HEK293 (cell line): ENCODE measurements at regions not wholly inside any gene's neighbourhood (a gene's known extent, or its start where the extent isn't known, plus 50 kb on each side); places are given as distances from the start of the nearest gene placed in this dataset.

Experiments
- ZBTB1 ChIP-seq: fragments of 450-650 bp; formaldehyde crosslinking; IDR thresholded peaks from 2 replicates; pipeline ENCODE4 v1.5.1; 2016; ENCODE audit warnings: missing biosample characterization, missing genetic modification characterization
- TF ChIP-seq, protein P1 (sequence below): sonication (generic); formaldehyde crosslinking; IDR thresholded peaks from 2 replicates; pipeline ENCODE4 v1.8.1; 2022; ENCODE audit warnings: mild to moderate bottlenecking, moderate library complexity, missing genetic modification reagents
- TF ChIP-seq, protein P2 (sequence below): fragments of 450-650 bp; formaldehyde crosslinking; IDR thresholded peaks from 2 replicates; pipeline ENCODE4 v1.5.1; 2016; ENCODE audit warnings: missing biosample characterization, missing genetic modification characterization

DNA sequence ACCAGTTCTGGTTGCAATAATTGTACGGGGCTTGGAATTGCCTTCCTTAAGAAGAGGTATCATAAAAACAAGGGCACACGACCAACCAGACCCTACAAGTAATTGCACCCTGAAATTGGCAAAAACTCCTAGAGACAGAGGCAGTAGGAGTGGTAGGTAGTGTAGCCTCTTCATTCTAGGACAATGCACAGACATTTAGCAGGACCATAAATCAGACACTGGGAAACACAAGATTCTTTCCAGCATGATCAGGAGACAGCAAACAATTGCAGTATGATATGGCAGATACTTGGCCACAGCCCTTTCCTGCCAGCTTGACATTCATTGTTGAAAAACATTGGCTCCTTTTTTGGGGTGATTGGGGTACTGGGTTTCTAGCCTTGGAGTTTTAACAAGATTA lies 186.6 kb upstream of the PIK3C3 start:
- TF ChIP-seq, protein P1, sequence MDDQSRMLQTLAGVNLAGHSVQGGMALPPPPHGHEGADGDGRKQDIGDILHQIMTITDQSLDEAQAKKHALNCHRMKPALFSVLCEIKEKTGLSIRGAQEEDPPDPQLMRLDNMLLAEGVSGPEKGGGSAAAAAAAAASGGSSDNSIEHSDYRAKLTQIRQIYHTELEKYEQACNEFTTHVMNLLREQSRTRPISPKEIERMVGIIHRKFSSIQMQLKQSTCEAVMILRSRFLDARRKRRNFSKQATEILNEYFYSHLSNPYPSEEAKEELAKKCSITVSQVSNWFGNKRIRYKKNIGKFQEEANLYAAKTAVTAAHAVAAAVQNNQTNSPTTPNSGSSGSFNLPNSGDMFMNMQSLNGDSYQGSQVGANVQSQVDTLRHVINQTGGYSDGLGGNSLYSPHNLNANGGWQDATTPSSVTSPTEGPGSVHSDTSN (CRISPR knock-in tag) = no peak
- no peak for TF ChIP-seq ZBTB1 (tag by site-specific recombination)
- TF ChIP-seq, protein P2, sequence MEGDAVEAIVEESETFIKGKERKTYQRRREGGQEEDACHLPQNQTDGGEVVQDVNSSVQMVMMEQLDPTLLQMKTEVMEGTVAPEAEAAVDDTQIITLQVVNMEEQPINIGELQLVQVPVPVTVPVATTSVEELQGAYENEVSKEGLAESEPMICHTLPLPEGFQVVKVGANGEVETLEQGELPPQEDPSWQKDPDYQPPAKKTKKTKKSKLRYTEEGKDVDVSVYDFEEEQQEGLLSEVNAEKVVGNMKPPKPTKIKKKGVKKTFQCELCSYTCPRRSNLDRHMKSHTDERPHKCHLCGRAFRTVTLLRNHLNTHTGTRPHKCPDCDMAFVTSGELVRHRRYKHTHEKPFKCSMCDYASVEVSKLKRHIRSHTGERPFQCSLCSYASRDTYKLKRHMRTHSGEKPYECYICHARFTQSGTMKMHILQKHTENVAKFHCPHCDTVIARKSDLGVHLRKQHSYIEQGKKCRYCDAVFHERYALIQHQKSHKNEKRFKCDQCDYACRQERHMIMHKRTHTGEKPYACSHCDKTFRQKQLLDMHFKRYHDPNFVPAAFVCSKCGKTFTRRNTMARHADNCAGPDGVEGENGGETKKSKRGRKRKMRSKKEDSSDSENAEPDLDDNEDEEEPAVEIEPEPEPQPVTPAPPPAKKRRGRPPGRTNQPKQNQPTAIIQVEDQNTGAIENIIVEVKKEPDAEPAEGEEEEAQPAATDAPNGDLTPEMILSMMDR (tag by site-specific recombination) = no peak
